ENCODE measurements at regions not wholly inside any gene's neighbourhood (a gene's known extent, or its start where the extent isn't known, plus 50 kb on each side); places are given as distances from the start of the nearest gene placed in this dataset.

DNA sequence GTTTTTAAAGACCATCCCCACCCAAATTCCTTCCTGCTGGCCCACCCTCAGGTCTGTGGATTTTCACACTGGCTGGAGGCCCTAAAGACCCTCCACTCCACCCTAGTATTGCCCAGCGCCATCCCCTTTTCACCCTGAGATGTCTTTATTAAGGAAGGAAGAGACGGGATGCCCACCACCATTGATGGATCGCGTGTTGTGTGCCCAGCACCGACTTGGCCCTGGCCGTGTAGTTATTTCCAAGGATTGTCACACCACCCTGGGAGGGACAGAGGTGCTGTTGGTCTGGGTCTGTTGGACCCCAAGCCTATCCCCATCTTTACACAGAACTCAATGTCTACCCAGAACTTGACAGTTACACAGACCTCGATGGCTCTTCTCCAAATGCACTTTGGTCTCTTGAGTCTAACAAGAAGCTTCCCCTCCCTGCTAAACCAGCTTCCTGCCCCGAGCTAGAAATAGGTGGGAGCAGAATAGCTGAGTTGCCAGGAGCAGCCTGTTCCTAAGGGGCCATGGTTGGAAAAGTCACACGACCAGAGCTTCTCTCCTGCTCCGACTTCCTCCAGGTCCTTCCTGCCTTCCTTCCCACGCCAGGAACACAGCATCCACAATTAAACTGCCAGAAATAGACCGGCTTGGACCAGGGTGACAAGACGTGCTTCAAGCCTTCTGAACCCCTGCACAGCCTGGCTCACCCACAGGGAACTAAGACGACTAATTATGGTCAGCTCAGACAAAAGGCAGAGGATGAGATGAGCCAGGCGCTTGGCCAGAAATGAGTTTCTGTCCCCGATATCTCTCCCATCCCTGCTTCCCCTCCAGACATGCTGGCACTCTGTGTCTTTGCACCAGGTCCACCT lies 139.5 kb upstream of the CHST15 start:
- no peak for TF ChIP-seq EZH2phosphoT487 (IDR thresholded peaks at IDR 0.05; ENCODE audit: borderline replicate concordance, low read length)
- TF ChIP-seq, protein P1, sequence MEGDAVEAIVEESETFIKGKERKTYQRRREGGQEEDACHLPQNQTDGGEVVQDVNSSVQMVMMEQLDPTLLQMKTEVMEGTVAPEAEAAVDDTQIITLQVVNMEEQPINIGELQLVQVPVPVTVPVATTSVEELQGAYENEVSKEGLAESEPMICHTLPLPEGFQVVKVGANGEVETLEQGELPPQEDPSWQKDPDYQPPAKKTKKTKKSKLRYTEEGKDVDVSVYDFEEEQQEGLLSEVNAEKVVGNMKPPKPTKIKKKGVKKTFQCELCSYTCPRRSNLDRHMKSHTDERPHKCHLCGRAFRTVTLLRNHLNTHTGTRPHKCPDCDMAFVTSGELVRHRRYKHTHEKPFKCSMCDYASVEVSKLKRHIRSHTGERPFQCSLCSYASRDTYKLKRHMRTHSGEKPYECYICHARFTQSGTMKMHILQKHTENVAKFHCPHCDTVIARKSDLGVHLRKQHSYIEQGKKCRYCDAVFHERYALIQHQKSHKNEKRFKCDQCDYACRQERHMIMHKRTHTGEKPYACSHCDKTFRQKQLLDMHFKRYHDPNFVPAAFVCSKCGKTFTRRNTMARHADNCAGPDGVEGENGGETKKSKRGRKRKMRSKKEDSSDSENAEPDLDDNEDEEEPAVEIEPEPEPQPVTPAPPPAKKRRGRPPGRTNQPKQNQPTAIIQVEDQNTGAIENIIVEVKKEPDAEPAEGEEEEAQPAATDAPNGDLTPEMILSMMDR (IDR thresholded peaks at IDR 0.05; ENCODE audit: low read depth, low read length, poor library complexity, severe bottlenecking) = no peak
- Histone ChIP-seq H3K27ac (ENCODE audit: low read depth, low read length) (no peak overlapping the region), H3K27me3 (ENCODE audit: control insufficient read depth, low read length) (no peaks in the 10 kb centered on the region), H3K4me3 (ENCODE audit: low read length) (no peak overlapping the region), H3K36me3 (ENCODE audit: control insufficient read depth, low read length) (no peaks in the 10 kb centered on the region), H4K20me1 (ENCODE audit: control insufficient read depth, insufficient read depth, low read depth, low read length) (no peaks in the 10 kb centered on the region), H3K4me1 (ENCODE audit: control insufficient read depth, low read length) (peaks cover 7% of the 10 kb centered on the region), H3K79me2 (ENCODE audit: control insufficient read depth, low read length) (no peaks in the 10 kb centered on the region), H3F3A (ENCODE audit: control insufficient read depth, insufficient read depth) (peaks cover 19% of the 10 kb centered on the region), H3K9me2 (replicated peaks; ENCODE audit: control insufficient read depth, low read length) (no peaks in the 10 kb centered on the region), H3K9me3 (ENCODE audit: control insufficient read depth, insufficient read depth, low read length) (peaks cover 18% of the 10 kb centered on the region; the same call in 1 of the 2 replicates), H3K4me2 (ENCODE audit: low read length) (no peak overlapping the region)

- no peaks in the 10 kb centered on the region for H3K9me2 ChIP-seq (replicated peaks; ENCODE audit: control insufficient read depth, low read length)
- peaks cover 25% of the 10 kb centered on the region; the same call in 1 of the 2 replicates for H3K9me3 ChIP-seq (ENCODE audit: control insufficient read depth, insufficient read depth, low read length)
- H3K4me2 ChIP-seq (ENCODE audit: low read length) = no peak overlapping the region
- no peaks in the 10 kb centered on the region for H4K20me1 ChIP-seq (ENCODE audit: control insufficient read depth, insufficient read depth, low read depth, low read length)
- peaks cover 32% of the 10 kb centered on the region for H3F3A ChIP-seq (ENCODE audit: control insufficient read depth, insufficient read depth)
- no peak overlapping the region for H3K27ac ChIP-seq (ENCODE audit: low read depth, low read length)
- no peak overlapping the region for H3K4me3 ChIP-seq (ENCODE audit: low read length)
- H3K79me2 ChIP-seq (ENCODE audit: control insufficient read depth, low read length) = no peaks in the 10 kb centered on the region
- no peaks in the 10 kb centered on the region for H3K27me3 ChIP-seq (ENCODE audit: control insufficient read depth, low read length)
- no peaks in the 10 kb centered on the region for H3K36me3 ChIP-seq (ENCODE audit: control insufficient read depth, low read length)
- TF ChIP-seq, protein P1 (IDR thresholded peaks at IDR 0.05; ENCODE audit: low read depth, low read length, poor library complexity, severe bottlenecking) = no peak
- no peak for TF ChIP-seq EZH2phosphoT487 (IDR thresholded peaks at IDR 0.05; ENCODE audit: borderline replicate concordance, low read length)
- H3K4me1 ChIP-seq (ENCODE audit: control insufficient read depth, low read length) = no peaks in the 10 kb centered on the region
These were observed 138.1 kb upstream of the CHST15 start for GRCh38 chr10:124231168-124232155.

- H3K27ac ChIP-seq (ENCODE audit: low read depth, low read length) = no peak overlapping the region
- H3K27me3 ChIP-seq (ENCODE audit: control insufficient read depth, low read length) = no peaks in the 10 kb centered on the region
- TF ChIP-seq, protein P1 (IDR thresholded peaks at IDR 0.05; ENCODE audit: low read depth, low read length, poor library complexity, severe bottlenecking) = no peak
- TF ChIP-seq EZH2phosphoT487 (IDR thresholded peaks at IDR 0.05; ENCODE audit: borderline replicate concordance, low read length) = no peak
- H3K4me3 ChIP-seq (ENCODE audit: low read length) = no peak overlapping the region
- no peaks in the 10 kb centered on the region for H3K9me2 ChIP-seq (replicated peaks; ENCODE audit: control insufficient read depth, low read length)
- no peaks in the 10 kb centered on the region for H3K4me1 ChIP-seq (ENCODE audit: control insufficient read depth, low read length)
- no peaks in the 10 kb centered on the region for H3K79me2 ChIP-seq (ENCODE audit: control insufficient read depth, low read length)
- peaks cover 25% of the 10 kb centered on the region; the same call in 1 of the 2 replicates for H3K9me3 ChIP-seq (ENCODE audit: control insufficient read depth, insufficient read depth, low read length)
- peaks cover 38% of the 10 kb centered on the region for H3F3A ChIP-seq (ENCODE audit: control insufficient read depth, insufficient read depth)
- no peaks in the 10 kb centered on the region for H3K36me3 ChIP-seq (ENCODE audit: control insufficient read depth, low read length)
- no peak overlapping the region for H3K4me2 ChIP-seq (ENCODE audit: low read length)
- 0 out of 2 replicates have a peak, but pooled peaks cover 4% of the 10 kb centered on the region for H4K20me1 ChIP-seq (ENCODE audit: control insufficient read depth, insufficient read depth, low read depth, low read length)
These were observed 137.3 kb upstream of the CHST15 start for GRCh38 chr10:124230635-124231167.
